WTC11 (cell line): ENCODE measurements at regions not wholly inside any gene's neighbourhood (a gene's known extent, or its start where the extent isn't known, plus 50 kb on each side); places are given as distances from the start of the nearest gene placed in this dataset.

Source experiments
- ATAC-seq: fragments of 200-7000 bp; cut with Tn5 transposase; 2 replicates; pipeline ENCODE4 v1.10.0; 2021; ENCODE audit warnings: mild to moderate bottlenecking, moderate library complexity
- CTCF ChIA-PET: fragments of 300-600 bp; sonication (Branson Sonifier 250); formaldehyde crosslinking; loops from one replicate; lab custom pipeline; 2021; ENCODE audit warnings: antibody characterized with exemption; lab: Charles Lee
- POLR2A ChIA-PET: fragments of 350-600 bp; sonication (Branson Sonifier 250); formaldehyde crosslinking; loops from one replicate; lab custom pipeline; 2021; ENCODE audit warnings: antibody characterized with exemption; lab: Charles Lee
- DNase-seq: peaks from one replicate; pipeline ENCODE4 v3.0.0; 2021; ENCODE audit warnings: low spot score
- H3K27ac Mint-ChIP-seq: 2 replicates; pipeline ENCODE4 v1.8.0; 2021; ENCODE audit warnings: mixed read lengths
- H3K27me3 Mint-ChIP-seq: 2 replicates; pipeline ENCODE4 v1.8.0; 2021; ENCODE audit warnings: low read depth, mild to moderate bottlenecking, moderate library complexity, mixed read lengths
- H3K36me3 Mint-ChIP-seq: 2 replicates; pipeline ENCODE4 v1.8.0; 2021; ENCODE audit warnings: mixed read lengths
- H3K4me1 Mint-ChIP-seq: 2 replicates; pipeline ENCODE4 v1.8.0; 2022; ENCODE audit warnings: mixed read lengths
- H3K4me3 Mint-ChIP-seq: 2 replicates; pipeline ENCODE4 v1.8.0; 2021; ENCODE audit warnings: mild to moderate bottlenecking, moderate library complexity, mixed read lengths
- H3K9me3 Mint-ChIP-seq: 2 replicates; pipeline ENCODE4 v1.8.0; 2021; ENCODE audit warnings: mixed read lengths
- ATF3 ChIP-seq: sonication (generic); formaldehyde crosslinking; conservative IDR thresholded peaks from 2 replicates; pipeline ENCODE4 v1.8.1; 2022; ENCODE audit warnings: mild to moderate bottlenecking, missing genetic modification reagents
- CDX4 ChIP-seq: fragments of 250-450 bp; sonication (Bioruptor Pico); IDR thresholded peaks from 2 replicates; pipeline ENCODE4 v1.9.0; 2021; ENCODE audit warnings: moderate library complexity, mild to moderate bottlenecking, inconsistent platforms, borderline replicate concordance
- CREB1 ChIP-seq: sonication (generic); formaldehyde crosslinking; IDR thresholded peaks from 2 replicates; pipeline ENCODE4 v1.8.0; 2023; ENCODE audit warnings: mild to moderate bottlenecking, missing genetic modification reagents
- ELF4 ChIP-seq: sonication (generic); formaldehyde crosslinking; IDR thresholded peaks from 2 replicates; pipeline ENCODE4 v1.8.1; 2022; ENCODE audit warnings: low read depth, mild to moderate bottlenecking, moderate library complexity, missing genetic modification reagents
- ERG ChIP-seq: fragments of 250-450 bp; sonication (Bioruptor Pico); IDR thresholded peaks from 2 replicates; pipeline ENCODE4 v1.8.0; 2021; ENCODE audit warnings: mild to moderate bottlenecking
- ESRRA ChIP-seq: sonication (generic); formaldehyde crosslinking; IDR thresholded peaks from 2 replicates; pipeline ENCODE4 v1.8.1; 2022; ENCODE audit warnings: mild to moderate bottlenecking, missing genetic modification reagents, borderline replicate concordance
- FOXK1 ChIP-seq: sonication (generic); formaldehyde crosslinking; IDR thresholded peaks from 2 replicates; pipeline ENCODE4 v1.8.0; 2022; ENCODE audit warnings: mild to moderate bottlenecking, moderate library complexity, missing genetic modification reagents
- GRHL2 ChIP-seq: fragments of 250-450 bp; sonication (Bioruptor Pico); IDR thresholded peaks from 2 replicates; pipeline ENCODE4 v1.8.0; 2022; ENCODE audit warnings: mild to moderate bottlenecking, moderate library complexity; ENCODE audit not compliant: insufficient replicate concordance, severe bottlenecking
- JUN ChIP-seq: sonication (generic); formaldehyde crosslinking; IDR thresholded peaks from 2 replicates; pipeline ENCODE4 v1.8.0; 2023; ENCODE audit warnings: mild to moderate bottlenecking, missing genetic modification reagents
- KAT7 ChIP-seq: sonication (generic); formaldehyde crosslinking; IDR thresholded peaks from 2 replicates; pipeline ENCODE4 v1.8.1; 2023; ENCODE audit warnings: missing genetic modification reagents, mild to moderate bottlenecking, borderline replicate concordance
- MAX ChIP-seq: sonication (generic); formaldehyde crosslinking; IDR thresholded peaks from 2 replicates; pipeline ENCODE4 v1.8.0; 2022; ENCODE audit warnings: mild to moderate bottlenecking, missing genetic modification reagents
- MXD4 ChIP-seq: fragments of 250-450 bp; sonication (Bioruptor Pico); IDR thresholded peaks from 2 replicates; pipeline ENCODE4 v1.8.0; 2021; ENCODE audit warnings: mild to moderate bottlenecking, moderate library complexity, borderline replicate concordance
- NFYB ChIP-seq: sonication (generic); formaldehyde crosslinking; conservative IDR thresholded peaks from 2 replicates; pipeline ENCODE4 v1.8.0; 2022; ENCODE audit warnings: low read depth, missing genetic modification reagents
- RELA ChIP-seq: sonication (generic); formaldehyde crosslinking; IDR thresholded peaks from 2 replicates; pipeline ENCODE4 v1.8.1; 2022; ENCODE audit warnings: missing genetic modification reagents, mild to moderate bottlenecking, borderline replicate concordance
- SOX15 ChIP-seq: fragments of 250-450 bp; sonication (Bioruptor Pico); IDR thresholded peaks from 2 replicates; pipeline ENCODE4 v1.9.0; 2021; ENCODE audit warnings: mild to moderate bottlenecking
- STAT6 ChIP-seq: sonication (generic); formaldehyde crosslinking; conservative IDR thresholded peaks from 2 replicates; pipeline ENCODE4 v1.8.1; 2023; ENCODE audit warnings: mild to moderate bottlenecking, low read depth, missing genetic modification reagents, moderate library complexity
- TCF7 ChIP-seq: sonication (generic); formaldehyde crosslinking; IDR thresholded peaks from 2 replicates; pipeline ENCODE4 v1.8.0; 2022; ENCODE audit warnings: mild to moderate bottlenecking, low read depth, missing genetic modification reagents, moderate library complexity
- TEAD4 ChIP-seq: sonication (generic); formaldehyde crosslinking; IDR thresholded peaks from 2 replicates; pipeline ENCODE4 v1.8.0; 2022; ENCODE audit warnings: mild to moderate bottlenecking, missing genetic modification reagents
- ZNF121 ChIP-seq: sonication (generic); formaldehyde crosslinking; IDR thresholded peaks from 2 replicates; pipeline ENCODE4 v1.8.0; 2023; ENCODE audit warnings: missing genetic modification reagents
- ZNF219 ChIP-seq: sonication (generic); formaldehyde crosslinking; IDR thresholded peaks from 2 replicates; pipeline ENCODE4 v1.8.0; 2023; ENCODE audit warnings: missing genetic modification reagents, mild to moderate bottlenecking, borderline replicate concordance
- ZNF232 ChIP-seq: sonication (generic); formaldehyde crosslinking; IDR thresholded peaks from 2 replicates; pipeline ENCODE4 v1.8.0; 2022; ENCODE audit warnings: mild to moderate bottlenecking, missing genetic modification reagents
- ZNF263 ChIP-seq: sonication (generic); formaldehyde crosslinking; IDR thresholded peaks from 2 replicates; pipeline ENCODE4 v1.8.1; 2022; ENCODE audit warnings: low read depth, mild to moderate bottlenecking, moderate library complexity, missing genetic modification reagents
- ZNF281 ChIP-seq: sonication (generic); formaldehyde crosslinking; IDR thresholded peaks from 2 replicates; pipeline ENCODE4 v1.8.0; 2023; ENCODE audit warnings: mild to moderate bottlenecking, missing genetic modification reagents

GRCh38 chr10:43867667-43868565, 219.2 kb upstream of the ZNF32 start:
- no peak for DNase-seq
- CTCF ChIA-PET: interaction anchor here (2.3 kb wide), 2 partner anchors 178 to 184 kb away, joined by 6 to 9 read pairs; no protein-coding TSS in a partner anchor
- POLR2A ChIA-PET: no interaction called here

GRCh38 chr10:43867113-43867512, 218.4 kb upstream of the ZNF32 start:
- no peaks in the 10 kb centered on the region for H3K36me3 Mint-ChIP-seq
- no peaks in the 10 kb centered on the region for H3K27me3 Mint-ChIP-seq
- 0 out of 2 replicates have a peak, but pooled peaks cover 1% of the 10 kb centered on the region for H3K9me3 Mint-ChIP-seq
- ATAC-seq: no peak
- POLR2A ChIA-PET: no interaction called here
- 0 out of 2 replicates have a peak, but pooled peaks cover 3% of the 10 kb centered on the region for H3K4me1 Mint-ChIP-seq
- no peak for DNase-seq
- CTCF ChIA-PET: interaction anchor here (2.3 kb wide), 2 partner anchors 177 to 184 kb away, joined by 6 to 9 read pairs; no protein-coding TSS in a partner anchor
- H3K4me3 Mint-ChIP-seq: no peak overlapping the region
- TF ChIP-seq ZNF219: no peak
- TF ChIP-seq KAT7 (CRISPR knock-in tag): no peak
- no peak for TF ChIP-seq MXD4 (CRISPR knock-in tag)
- no peak for TF ChIP-seq RELA (CRISPR knock-in tag)
- TF ChIP-seq SOX15 (CRISPR knock-in tag): no peak
- H3K27ac Mint-ChIP-seq: no peak overlapping the region

More at GRCh38 chr10:43867667-43868565, 219.2 kb upstream of the ZNF32 start:
- 0 out of 2 replicates have a peak, but pooled peaks cover 3% of the 10 kb centered on the region for H3K4me1 Mint-ChIP-seq
- H3K9me3 Mint-ChIP-seq: no peaks in the 10 kb centered on the region
- ATAC-seq: no peak
- no peaks in the 10 kb centered on the region for H3K36me3 Mint-ChIP-seq
- H3K27me3 Mint-ChIP-seq: no peaks in the 10 kb centered on the region
- no peak overlapping the region for H3K27ac Mint-ChIP-seq
- H3K4me3 Mint-ChIP-seq: no peak overlapping the region
- TF ChIP-seq ESRRA (CRISPR knock-in tag) (no peak), ZNF263 (CRISPR knock-in tag) (no peak), CREB1 (no peak), STAT6 (CRISPR knock-in tag) (no peak), ZNF121 (CRISPR knock-in tag) (no peak), CDX4 (no peak)
- TF ChIP-seq, all 79 proteins: peak for 0

GRCh38 chr10:43866712-43867111, 218.0 kb upstream of the ZNF32 start:
- ChIA-PET POLR2A (no interaction called here), CTCF (interaction anchor here (2.3 kb wide), 2 partner anchors 177 to 183 kb away, joined by 6 to 9 read pairs; no protein-coding TSS in a partner anchor)
- no peak for ATAC-seq
- H3K9me3 Mint-ChIP-seq: 0 out of 2 replicates have a peak, but pooled peaks cover 3% of the 10 kb centered on the region
- no peaks in the 10 kb centered on the region for H3K27me3 Mint-ChIP-seq
- no peak overlapping the region for H3K4me3 Mint-ChIP-seq
- DNase-seq: no peak
- H3K4me1 Mint-ChIP-seq: 0 out of 2 replicates have a peak, but pooled peaks cover 3% of the 10 kb centered on the region
- no peak overlapping the region for H3K27ac Mint-ChIP-seq
- no peaks in the 10 kb centered on the region for H3K36me3 Mint-ChIP-seq
- TF ChIP-seq FOXK1 (no peak), ERG (no peak), NFYB (CRISPR knock-in tag) (no peak), ZNF232 (CRISPR knock-in tag) (no peak), TCF7 (CRISPR knock-in tag) (no peak), TEAD4 (no peak), GRHL2 (no peak), JUN (CRISPR knock-in tag) (no peak), ELF4 (CRISPR knock-in tag) (no peak), ZNF219 (no peak), ATF3 (no peak), ZNF121 (CRISPR knock-in tag) (no peak), MAX (CRISPR knock-in tag) (no peak), ZNF281 (CRISPR knock-in tag) (no peak)
